ENCODE measurements at regions not wholly inside any gene's neighbourhood (a gene's known extent, or its start where the extent isn't known, plus 50 kb on each side); places are given as distances from the start of the nearest gene placed in this dataset.

GRCh38 chr19:29265436-29265835 lies 52.5 kb upstream of the UQCRFS1 start:
- TF ChIP-seq, protein P1, sequence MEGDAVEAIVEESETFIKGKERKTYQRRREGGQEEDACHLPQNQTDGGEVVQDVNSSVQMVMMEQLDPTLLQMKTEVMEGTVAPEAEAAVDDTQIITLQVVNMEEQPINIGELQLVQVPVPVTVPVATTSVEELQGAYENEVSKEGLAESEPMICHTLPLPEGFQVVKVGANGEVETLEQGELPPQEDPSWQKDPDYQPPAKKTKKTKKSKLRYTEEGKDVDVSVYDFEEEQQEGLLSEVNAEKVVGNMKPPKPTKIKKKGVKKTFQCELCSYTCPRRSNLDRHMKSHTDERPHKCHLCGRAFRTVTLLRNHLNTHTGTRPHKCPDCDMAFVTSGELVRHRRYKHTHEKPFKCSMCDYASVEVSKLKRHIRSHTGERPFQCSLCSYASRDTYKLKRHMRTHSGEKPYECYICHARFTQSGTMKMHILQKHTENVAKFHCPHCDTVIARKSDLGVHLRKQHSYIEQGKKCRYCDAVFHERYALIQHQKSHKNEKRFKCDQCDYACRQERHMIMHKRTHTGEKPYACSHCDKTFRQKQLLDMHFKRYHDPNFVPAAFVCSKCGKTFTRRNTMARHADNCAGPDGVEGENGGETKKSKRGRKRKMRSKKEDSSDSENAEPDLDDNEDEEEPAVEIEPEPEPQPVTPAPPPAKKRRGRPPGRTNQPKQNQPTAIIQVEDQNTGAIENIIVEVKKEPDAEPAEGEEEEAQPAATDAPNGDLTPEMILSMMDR (IDR thresholded peaks at IDR 0.05; ENCODE audit: low read depth, low read length): no peak
- TF ChIP-seq EZH2phosphoT487 (IDR thresholded peaks at IDR 0.05; ENCODE audit: low read depth): no peak
